Neural cell (in vitro differentiated cells): ENCODE measurements at regions not wholly inside any gene's neighbourhood (a gene's known extent, or its start where the extent isn't known, plus 50 kb on each side); places are given as distances from the start of the nearest gene placed in this dataset.

ENCODE experiments used
- EP300 ChIP-seq: fragments of 450-650 bp; conservative IDR thresholded peaks from 2 replicates; pipeline ENCODE4 v1.6.1; 2014; ENCODE audit warnings: antibody characterized with exemption, mild to moderate bottlenecking, moderate library complexity; ENCODE audit not compliant: poor library complexity, severe bottlenecking
- EZH2 ChIP-seq: fragments of 200-600, 300-800 bp; shearing (Covaris generic), sonication (generic); IDR thresholded peaks from 2 replicates; pipeline ENCODE4 v1.6.1; 2014; ENCODE audit warnings: antibody characterized with exemption, low read length, borderline replicate concordance, mild to moderate bottlenecking; ENCODE audit not compliant: insufficient read depth, poor library complexity, severe bottlenecking
- MXI1 ChIP-seq: fragments of 450-650 bp; conservative IDR thresholded peaks from 2 replicates; pipeline ENCODE4 v1.6.1; 2014; ENCODE audit warnings: antibody characterized with exemption, mild to moderate bottlenecking; ENCODE audit not compliant: poor library complexity, severe bottlenecking
- POLR2AphosphoS5 ChIP-seq: IDR thresholded peaks from 2 replicates; pipeline ENCODE4 v1.6.1; 2012
- RAD21 ChIP-seq: fragments of 450-650 bp; conservative IDR thresholded peaks from 2 replicates; pipeline ENCODE4 v1.6.1; 2014; ENCODE audit warnings: antibody characterized with exemption, mild to moderate bottlenecking, moderate library complexity
- SMC3 ChIP-seq: fragments of 450-650 bp; conservative IDR thresholded peaks from 2 replicates; pipeline ENCODE4 v1.6.1; 2014; ENCODE audit warnings: antibody characterized with exemption, mild to moderate bottlenecking, moderate library complexity; ENCODE audit not compliant: poor library complexity
- TAF1 ChIP-seq: IDR thresholded peaks from 2 replicates; pipeline ENCODE4 v1.6.1; 2012; ENCODE audit warnings: low read depth
- TF ChIP-seq, protein P1 (sequence below): fragments of 450-650 bp; IDR thresholded peaks from 2 replicates; pipeline ENCODE4 v1.5.1; 2014; ENCODE audit warnings: antibody characterized with exemption, mild to moderate bottlenecking, moderate library complexity; ENCODE audit not compliant: poor library complexity, severe bottlenecking
- TF ChIP-seq, protein P2 (sequence below): IDR thresholded peaks from 2 replicates; pipeline ENCODE4 v1.6.1; 2012; ENCODE audit warnings: borderline replicate concordance

DNA sequence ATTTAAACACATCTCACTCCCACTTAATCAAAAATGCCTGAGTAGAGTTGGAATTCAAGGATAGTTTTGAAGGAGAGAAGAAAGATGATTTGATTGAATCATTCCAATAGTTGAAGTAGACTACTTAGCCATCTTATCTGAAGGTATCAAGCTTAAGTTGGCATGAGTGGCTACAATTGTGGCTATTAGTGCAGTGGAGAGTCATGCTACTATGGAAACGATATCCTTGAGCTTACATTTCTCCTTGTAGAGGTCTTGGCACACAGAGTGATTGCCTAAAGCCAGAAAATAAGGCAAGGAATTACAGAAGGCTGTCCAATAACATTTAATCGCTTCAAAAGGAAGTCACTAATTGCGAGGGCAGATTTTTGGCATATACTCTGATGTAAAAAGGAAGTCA is 1022.7 kb downstream of the IGSF11 start:
- TF ChIP-seq, protein P1, sequence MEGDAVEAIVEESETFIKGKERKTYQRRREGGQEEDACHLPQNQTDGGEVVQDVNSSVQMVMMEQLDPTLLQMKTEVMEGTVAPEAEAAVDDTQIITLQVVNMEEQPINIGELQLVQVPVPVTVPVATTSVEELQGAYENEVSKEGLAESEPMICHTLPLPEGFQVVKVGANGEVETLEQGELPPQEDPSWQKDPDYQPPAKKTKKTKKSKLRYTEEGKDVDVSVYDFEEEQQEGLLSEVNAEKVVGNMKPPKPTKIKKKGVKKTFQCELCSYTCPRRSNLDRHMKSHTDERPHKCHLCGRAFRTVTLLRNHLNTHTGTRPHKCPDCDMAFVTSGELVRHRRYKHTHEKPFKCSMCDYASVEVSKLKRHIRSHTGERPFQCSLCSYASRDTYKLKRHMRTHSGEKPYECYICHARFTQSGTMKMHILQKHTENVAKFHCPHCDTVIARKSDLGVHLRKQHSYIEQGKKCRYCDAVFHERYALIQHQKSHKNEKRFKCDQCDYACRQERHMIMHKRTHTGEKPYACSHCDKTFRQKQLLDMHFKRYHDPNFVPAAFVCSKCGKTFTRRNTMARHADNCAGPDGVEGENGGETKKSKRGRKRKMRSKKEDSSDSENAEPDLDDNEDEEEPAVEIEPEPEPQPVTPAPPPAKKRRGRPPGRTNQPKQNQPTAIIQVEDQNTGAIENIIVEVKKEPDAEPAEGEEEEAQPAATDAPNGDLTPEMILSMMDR = no peak
- TF ChIP-seq EZH2 (no peak), MXI1 (no peak), EP300 (no peak), TAF1 (no peak), POLR2AphosphoS5 (no peak), SMC3 (no peak), RAD21 (no peak)
- TF ChIP-seq, protein P2, sequence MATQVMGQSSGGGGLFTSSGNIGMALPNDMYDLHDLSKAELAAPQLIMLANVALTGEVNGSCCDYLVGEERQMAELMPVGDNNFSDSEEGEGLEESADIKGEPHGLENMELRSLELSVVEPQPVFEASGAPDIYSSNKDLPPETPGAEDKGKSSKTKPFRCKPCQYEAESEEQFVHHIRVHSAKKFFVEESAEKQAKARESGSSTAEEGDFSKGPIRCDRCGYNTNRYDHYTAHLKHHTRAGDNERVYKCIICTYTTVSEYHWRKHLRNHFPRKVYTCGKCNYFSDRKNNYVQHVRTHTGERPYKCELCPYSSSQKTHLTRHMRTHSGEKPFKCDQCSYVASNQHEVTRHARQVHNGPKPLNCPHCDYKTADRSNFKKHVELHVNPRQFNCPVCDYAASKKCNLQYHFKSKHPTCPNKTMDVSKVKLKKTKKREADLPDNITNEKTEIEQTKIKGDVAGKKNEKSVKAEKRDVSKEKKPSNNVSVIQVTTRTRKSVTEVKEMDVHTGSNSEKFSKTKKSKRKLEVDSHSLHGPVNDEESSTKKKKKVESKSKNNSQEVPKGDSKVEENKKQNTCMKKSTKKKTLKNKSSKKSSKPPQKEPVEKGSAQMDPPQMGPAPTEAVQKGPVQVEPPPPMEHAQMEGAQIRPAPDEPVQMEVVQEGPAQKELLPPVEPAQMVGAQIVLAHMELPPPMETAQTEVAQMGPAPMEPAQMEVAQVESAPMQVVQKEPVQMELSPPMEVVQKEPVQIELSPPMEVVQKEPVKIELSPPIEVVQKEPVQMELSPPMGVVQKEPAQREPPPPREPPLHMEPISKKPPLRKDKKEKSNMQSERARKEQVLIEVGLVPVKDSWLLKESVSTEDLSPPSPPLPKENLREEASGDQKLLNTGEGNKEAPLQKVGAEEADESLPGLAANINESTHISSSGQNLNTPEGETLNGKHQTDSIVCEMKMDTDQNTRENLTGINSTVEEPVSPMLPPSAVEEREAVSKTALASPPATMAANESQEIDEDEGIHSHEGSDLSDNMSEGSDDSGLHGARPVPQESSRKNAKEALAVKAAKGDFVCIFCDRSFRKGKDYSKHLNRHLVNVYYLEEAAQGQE = no peak
